ENCODE measurements at regions not wholly inside any gene's neighbourhood (a gene's known extent, or its start where the extent isn't known, plus 50 kb on each side); places are given as distances from the start of the nearest gene placed in this dataset.
"Not testable (repeated sequence)": the region's sequence is repeated elsewhere in the genome, so short reads cannot be mapped to it uniquely, and the experiment has no call there.

DNA sequence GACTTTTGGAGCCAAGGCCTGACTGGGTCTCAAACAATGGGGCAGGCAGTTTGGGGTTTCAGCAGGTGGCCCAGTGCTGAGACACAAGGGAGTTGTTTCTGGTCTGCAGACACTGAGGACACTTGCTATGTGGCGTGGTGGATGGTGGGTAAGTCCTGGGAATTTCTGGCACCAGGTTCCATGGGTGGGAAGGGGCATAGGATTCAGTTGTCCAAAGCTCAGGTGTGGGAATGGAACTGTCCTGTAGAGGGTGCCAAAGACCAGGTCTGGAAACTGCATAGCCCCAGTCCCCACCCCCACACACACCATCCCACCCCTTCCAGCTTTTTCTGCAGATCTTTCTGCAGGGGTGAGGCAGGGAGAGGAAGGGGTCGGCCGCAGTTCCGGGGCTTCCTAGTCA, 944.5 kb downstream of the SPATA31A6 start:
- WGBS, 2 experiments (ENCODE audit: extremely low coverage in 1 of 2, insufficient coverage in 1 of 2, insufficient read length in 1 of 2, insufficient replicate concordance in 2 of 2, low coverage in 1 of 2, low lambda C conversion rate in 2 of 2, missing lambda C conversion rate in 1 of 2): 100% methylated on average over 1 of the region's 4 CpGs; no CpG with 5 or more reads in 1 of the 2 experiments
- H2BK12ac ChIP-seq (ENCODE audit: low read depth, low read length); FAIRE-seq; H2BK5ac ChIP-seq (ENCODE audit: low read depth, low read length); H4K5ac ChIP-seq (ENCODE audit: insufficient read length, low read depth, low read length); H2BK20ac ChIP-seq (ENCODE audit: low read length); H2BK120ac ChIP-seq (replicated peaks; ENCODE audit: low read depth, low read length); DNase-seq (ENCODE audit: low read depth in 1 of 2, low spot score in 2 of 2); H4K8ac ChIP-seq (ENCODE audit: extremely low read depth, insufficient read depth, low read length); H3K14ac ChIP-seq (ENCODE audit: insufficient read length); H3K79me2 ChIP-seq (ENCODE audit: control insufficient read depth in 1 of 2, insufficient read depth in 2 of 2, low read length in 2 of 2); H3K4ac ChIP-seq (replicated peaks; ENCODE audit: insufficient read length, low read depth, low read length); H3K56ac ChIP-seq (replicated peaks; ENCODE audit: insufficient read length, low read depth, low read length); H2AFZ ChIP-seq (ENCODE audit: low read length); H4K20me1 ChIP-seq (replicated peaks in 1 of 2; ENCODE audit: control insufficient read depth in 1 of 2, insufficient read depth in 2 of 2, low read length in 2 of 2); H3K27me3 ChIP-seq (replicated peaks in 1 of 4; ENCODE audit: control insufficient read depth in 3 of 4, extremely low read depth in 1 of 4, insufficient read depth in 3 of 4, low read length in 3 of 4); H2BK15ac ChIP-seq (ENCODE audit: low read length); POLR2A ChIA-PET (ENCODE audit: partially characterized antibody); H4K91ac ChIP-seq (replicated peaks; ENCODE audit: insufficient read length, low read length); H3K23ac ChIP-seq (ENCODE audit: insufficient read length); H3K4me3 ChIP-seq (ENCODE audit: extremely low read depth in 1 of 4, insufficient read depth in 2 of 4, low read depth in 3 of 4, low read length in 4 of 4); H3K4me2 ChIP-seq (ENCODE audit: insufficient read depth in 1 of 2, low read depth in 2 of 2, low read length in 2 of 2); H2AK5ac ChIP-seq (ENCODE audit: low read depth, low read length); H3K4me1 ChIP-seq (replicated peaks in 1 of 4; ENCODE audit: control insufficient read depth in 3 of 4, insufficient read depth in 4 of 4, low read length in 3 of 4); H3K79me1 ChIP-seq (ENCODE audit: low read depth, low read length); H3K9ac ChIP-seq (replicated peaks in 1 of 4; ENCODE audit: extremely low read depth in 1 of 4, low read depth in 3 of 4, low read length in 3 of 4); CTCF ChIA-PET (ENCODE audit: partially characterized antibody); H3K36me3 ChIP-seq (ENCODE audit: control insufficient read depth in 2 of 4, insufficient read depth in 4 of 4, low read length in 3 of 4); H3K18ac ChIP-seq (ENCODE audit: extremely low read depth, low read length); H3K23me2 ChIP-seq (ENCODE audit: low read depth, low read length); H3K27ac ChIP-seq (ENCODE audit: low read depth, low read length): not testable (repeated sequence)
- peak in 1 of 2 experiments; percentile 25; a peak in 2 of 4 replicates for TF ChIP-seq RAD21 (IDR thresholded peaks at IDR 0.05 in 1 of 2, conservative IDR thresholded peaks at IDR 0.05 in 1 of 2; ENCODE audit: low read depth in 2 of 2, low read length in 2 of 2)
- peaks cover 0 to 10% of the 10 kb centered on the region in 2 experiments; a peak in 1 of 4 replicates for H3K9me3 ChIP-seq (ENCODE audit: insufficient read depth in 2 of 2, low read depth in 1 of 2, low read length in 1 of 2)

DNA sequence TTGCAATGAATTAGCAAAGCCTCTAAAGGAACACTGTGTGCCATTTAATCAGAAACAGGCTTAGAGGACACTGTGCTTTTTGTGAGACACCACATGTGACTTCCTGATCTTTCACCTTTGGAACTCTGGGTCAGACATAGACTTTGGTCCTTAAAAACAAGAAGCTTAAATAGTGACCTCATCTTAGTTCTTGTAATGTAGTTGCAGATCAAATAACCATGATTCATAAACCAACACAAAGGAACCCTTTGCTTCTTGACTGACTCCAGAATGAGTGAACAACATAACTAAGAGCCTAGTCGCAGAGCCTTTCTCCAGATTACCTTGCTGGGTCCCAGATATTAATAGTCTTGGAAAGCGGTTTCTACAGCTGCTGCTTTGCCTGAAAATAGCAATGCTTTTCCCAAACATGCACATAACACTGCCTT, 947.3 kb downstream of the SPATA31A6 start:
- H3K9me3 ChIP-seq (ENCODE audit: insufficient read depth in 2 of 2, low read depth in 1 of 2, low read length in 1 of 2): peaks cover 0 to 10% of the 10 kb centered on the region in 2 experiments; a peak in 1 of 4 replicates
- H3K4me2 ChIP-seq (ENCODE audit: insufficient read depth in 1 of 2, low read depth in 2 of 2, low read length in 2 of 2); H3K27ac ChIP-seq (ENCODE audit: low read depth, low read length); H2AK5ac ChIP-seq (ENCODE audit: low read depth, low read length); H3K4me1 ChIP-seq (replicated peaks in 1 of 4; ENCODE audit: control insufficient read depth in 3 of 4, insufficient read depth in 4 of 4, low read length in 3 of 4); H2BK12ac ChIP-seq (ENCODE audit: low read depth, low read length); H4K8ac ChIP-seq (ENCODE audit: extremely low read depth, insufficient read depth, low read length); H3K23ac ChIP-seq (ENCODE audit: insufficient read length); H3K23me2 ChIP-seq (ENCODE audit: low read depth, low read length); H3K56ac ChIP-seq (replicated peaks; ENCODE audit: insufficient read length, low read depth, low read length); CTCF ChIA-PET (ENCODE audit: partially characterized antibody); H4K20me1 ChIP-seq (replicated peaks in 1 of 2; ENCODE audit: control insufficient read depth in 1 of 2, insufficient read depth in 2 of 2, low read length in 2 of 2); H3K27me3 ChIP-seq (replicated peaks in 1 of 4; ENCODE audit: control insufficient read depth in 3 of 4, extremely low read depth in 1 of 4, insufficient read depth in 3 of 4, low read length in 3 of 4); H2BK20ac ChIP-seq (ENCODE audit: low read length); H3K9ac ChIP-seq (replicated peaks in 1 of 4; ENCODE audit: extremely low read depth in 1 of 4, low read depth in 3 of 4, low read length in 3 of 4); H3K36me3 ChIP-seq (ENCODE audit: control insufficient read depth in 2 of 4, insufficient read depth in 4 of 4, low read length in 3 of 4); H2BK15ac ChIP-seq (ENCODE audit: low read length); FAIRE-seq; H3K4ac ChIP-seq (replicated peaks; ENCODE audit: insufficient read length, low read depth, low read length); H3K14ac ChIP-seq (ENCODE audit: insufficient read length); H2BK5ac ChIP-seq (ENCODE audit: low read depth, low read length); H3K79me2 ChIP-seq (ENCODE audit: control insufficient read depth in 1 of 2, insufficient read depth in 2 of 2, low read length in 2 of 2); H3K18ac ChIP-seq (ENCODE audit: extremely low read depth, low read length); H4K91ac ChIP-seq (replicated peaks; ENCODE audit: insufficient read length, low read length); H4K5ac ChIP-seq (ENCODE audit: insufficient read length, low read depth, low read length); H2AFZ ChIP-seq (ENCODE audit: low read length); DNase-seq (ENCODE audit: low read depth in 1 of 2, low spot score in 2 of 2); POLR2A ChIA-PET (ENCODE audit: partially characterized antibody); H2BK120ac ChIP-seq (replicated peaks; ENCODE audit: low read depth, low read length); H3K79me1 ChIP-seq (ENCODE audit: low read depth, low read length); H3K4me3 ChIP-seq (ENCODE audit: extremely low read depth in 1 of 4, insufficient read depth in 2 of 4, low read depth in 3 of 4, low read length in 4 of 4): not testable (repeated sequence)
- 78% methylated on average over 2 of the region's 2 CpGs; no CpG with 5 or more reads in 1 of the 2 experiments for WGBS, 2 experiments (ENCODE audit: extremely low coverage in 1 of 2, insufficient coverage in 1 of 2, insufficient read length in 1 of 2, insufficient replicate concordance in 2 of 2, low coverage in 1 of 2, low lambda C conversion rate in 2 of 2, missing lambda C conversion rate in 1 of 2)

Data from H1 (cell line).